ENCODE measurements at regions not wholly inside any gene's neighbourhood (a gene's known extent, or its start where the extent isn't known, plus 50 kb on each side); places are given as distances from the start of the nearest gene placed in this dataset.

- in situ Hi-C loops (cut with MboI) (no loop called here), intact Hi-C loops (cut with micrococcal nuclease) (no loop called here)
- H3K4me2 ChIP-seq (ENCODE audit: insufficient read depth, low read length): no peak overlapping the region
- DNase-seq (ENCODE audit: extremely low read depth in 1 of 4, low spot score in 3 of 4) (no peak), FAIRE-seq (no peak), ATAC-seq (no peak)
- ChIA-PET POLR2A (no interaction called here), CTCF (ENCODE audit: low intra/inter-chr PET ratio) (no interaction called here)
- H3K9me1 ChIP-seq (ENCODE audit: control insufficient read depth, insufficient read depth, low read length): no peaks in the 10 kb centered on the region
- no peak overlapping the region for H2AFZ ChIP-seq (ENCODE audit: low read depth, low read length)
- H3K4me3 ChIP-seq: no peak overlapping the region
- no peaks in the 10 kb centered on the region for H3K36me3 ChIP-seq (ENCODE audit: control insufficient read depth, insufficient read depth, low read length)
- no peaks in the 10 kb centered on the region for H3K9me3 ChIP-seq (replicated peaks; ENCODE audit: control insufficient read depth, insufficient read depth, low read depth, low read length)
- no peak overlapping the region for H3K9ac ChIP-seq (ENCODE audit: insufficient read depth in 1 of 2, low read depth in 2 of 2, low read length in 2 of 2)
- no peak overlapping the region for H3K27ac ChIP-seq (ENCODE audit: extremely low read depth, low read depth, low read length)
- no TSS peak for BruUV-seq (replicated peaks)
- no peaks in the 10 kb centered on the region for H3K79me2 ChIP-seq (ENCODE audit: control insufficient read depth, insufficient read depth, low read length)
- TF ChIP-seq CEBPG (CRISPR knock-in tag; IDR thresholded peaks at IDR 0.05) (no peak), CEBPG (tag; conservative IDR thresholded peaks at IDR 0.05 in 1 of 2, IDR thresholded peaks at IDR 0.05 in 1 of 2) (peak in 1 of 2 experiments; percentile 69; a peak in 2 of 4 replicates), ZNF311 (CRISPR knock-in tag; IDR thresholded peaks at IDR 0.05) (no peak)
- WGBS (ENCODE audit: insufficient coverage, low coverage, missing lambda C conversion rate): 0% methylated on average over 1 of the region's 1 CpG
- H3K4me1 ChIP-seq (replicated peaks in 1 of 2; ENCODE audit: control insufficient read depth in 2 of 2, insufficient read depth in 2 of 2, low read length in 2 of 2): no peaks in the 10 kb centered on the region
- no peaks in the 10 kb centered on the region for H3K27me3 ChIP-seq (ENCODE audit: control insufficient read depth in 2 of 2, insufficient read depth in 2 of 2, low read length in 2 of 2)
- no peaks in the 10 kb centered on the region for H4K20me1 ChIP-seq (replicated peaks; ENCODE audit: control insufficient read depth, insufficient read depth, low read length)
Observed at GRCh38 chr3:69472093-69472492, 86.2 kb upstream of the FRMD4B start.

GRCh38 chr3:69463531-69463930 is 77.6 kb upstream of the FRMD4B start:
- intact Hi-C loops (cut with micrococcal nuclease): no loop called here
- H2AFZ ChIP-seq (ENCODE audit: low read depth, low read length): no peak overlapping the region
- TF ChIP-seq ZSCAN32 (CRISPR knock-in tag; IDR thresholded peaks at IDR 0.05): no peak
- TF ChIP-seq PPARD (CRISPR knock-in tag; IDR thresholded peaks at IDR 0.05): no peak
- TF ChIP-seq ZNF696 (CRISPR knock-in tag; conservative IDR thresholded peaks at IDR 0.05): no peak
- TF ChIP-seq BRF2 (IDR thresholded peaks at IDR 0.05; ENCODE audit: borderline replicate concordance, insufficient read depth, insufficient read length): no peak
- no peak for TF ChIP-seq E2F6 (IDR thresholded peaks at IDR 0.05; ENCODE audit: borderline replicate concordance in 1 of 2, extremely low read depth in 1 of 2, insufficient read depth in 1 of 2, insufficient read length in 1 of 2, low read depth in 1 of 2, low read length in 1 of 2, poor library complexity in 1 of 2, severe bottlenecking in 1 of 2)
- no peak for TF ChIP-seq NFXL1 (CRISPR knock-in tag; IDR thresholded peaks at IDR 0.05)
- TF ChIP-seq ZNF12 (CRISPR knock-in tag; IDR thresholded peaks at IDR 0.05): no peak
- TF ChIP-seq ZFP91 (CRISPR knock-in tag; IDR thresholded peaks at IDR 0.05): no peak

More at GRCh38 chr3:69463531-69463930, 77.6 kb upstream of the FRMD4B start:
- FAIRE-seq (no peak), ATAC-seq (no peak), DNase-seq (ENCODE audit: extremely low read depth in 1 of 4, low spot score in 3 of 4) (no peak)
- in situ Hi-C loops (cut with MboI): no loop called here
- H3K9me1 ChIP-seq (ENCODE audit: control insufficient read depth, insufficient read depth, low read length): no peaks in the 10 kb centered on the region
- no peaks in the 10 kb centered on the region for H3K79me2 ChIP-seq (ENCODE audit: control insufficient read depth, insufficient read depth, low read length)
- POLR2A ChIA-PET: no interaction called here
- H3K27ac ChIP-seq (ENCODE audit: extremely low read depth, low read depth, low read length): no peak overlapping the region
- no peaks in the 10 kb centered on the region for H3K36me3 ChIP-seq (ENCODE audit: control insufficient read depth, insufficient read depth, low read length)
- WGBS (ENCODE audit: insufficient coverage, low coverage, missing lambda C conversion rate): 0% methylated on average over 1 of the region's 1 CpG
- H3K4me3 ChIP-seq: no peak overlapping the region
- H4K20me1 ChIP-seq (replicated peaks; ENCODE audit: control insufficient read depth, insufficient read depth, low read length): no peaks in the 10 kb centered on the region
- H3K4me1 ChIP-seq (replicated peaks in 1 of 2; ENCODE audit: control insufficient read depth in 2 of 2, insufficient read depth in 2 of 2, low read length in 2 of 2): no peaks in the 10 kb centered on the region
- CTCF ChIA-PET (ENCODE audit: low intra/inter-chr PET ratio): no interaction called here
- no peak overlapping the region for H3K9ac ChIP-seq (ENCODE audit: insufficient read depth in 1 of 2, low read depth in 2 of 2, low read length in 2 of 2)
- no peaks in the 10 kb centered on the region for H3K27me3 ChIP-seq (ENCODE audit: control insufficient read depth in 2 of 2, insufficient read depth in 2 of 2, low read length in 2 of 2)
- H3K4me2 ChIP-seq (ENCODE audit: insufficient read depth, low read length): no peak overlapping the region
- no peaks in the 10 kb centered on the region for H3K9me3 ChIP-seq (replicated peaks; ENCODE audit: control insufficient read depth, insufficient read depth, low read depth, low read length)
- BruUV-seq (replicated peaks): no TSS peak
